Trophoblast cell (in vitro differentiated cells and primary cell): ENCODE measurements at regions not wholly inside any gene's neighbourhood (a gene's known extent, or its start where the extent isn't known, plus 50 kb on each side); places are given as distances from the start of the nearest gene placed in this dataset.

Experiments
- DNase-seq, 2 donors: peaks; one replicate each; pipeline ENCODE4 v3.0.0-alpha.2; 2016
- H2AFZ ChIP-seq: 2 replicates; pipeline ENCODE4 v1.6.1; 2013; ENCODE audit warnings: low read length, moderate library complexity, mild to moderate bottlenecking; ENCODE audit not compliant: insufficient read depth, poor library complexity
- H2AK5ac ChIP-seq: 2 replicates; pipeline ENCODE4 v1.6.1; 2013; ENCODE audit warnings: mild to moderate bottlenecking, low read length
- H2BK120ac ChIP-seq: 2 replicates; pipeline ENCODE4 v1.6.1; 2013; ENCODE audit warnings: low read length, mild to moderate bottlenecking, moderate library complexity; ENCODE audit not compliant: insufficient read depth, poor library complexity
- H2BK12ac ChIP-seq: 2 replicates; pipeline ENCODE4 v1.6.1; 2013; ENCODE audit warnings: mild to moderate bottlenecking, low read length, moderate library complexity
- H2BK5ac ChIP-seq: 2 replicates; pipeline ENCODE4 v1.6.1; 2013; ENCODE audit warnings: low read length, low read depth, moderate library complexity, mild to moderate bottlenecking; ENCODE audit not compliant: poor library complexity
- H3K14ac ChIP-seq: 2 replicates; pipeline ENCODE4 v1.6.1; 2013; ENCODE audit warnings: mild to moderate bottlenecking, low read length
- H3K18ac ChIP-seq: 2 replicates; pipeline ENCODE4 v1.6.1; 2013; ENCODE audit warnings: mild to moderate bottlenecking, low read length
- H3K23ac ChIP-seq: 2 replicates; pipeline ENCODE4 v1.6.1; 2013; ENCODE audit warnings: low read length
- H3K27ac ChIP-seq: 2 replicates; pipeline ENCODE4 v1.5.1; 2013; ENCODE audit warnings: low read depth, mild to moderate bottlenecking, inconsistent platforms, low read length, moderate library complexity
- H3K27me3 ChIP-seq: 2 replicates; pipeline ENCODE4 v1.6.1; 2013; ENCODE audit warnings: inconsistent platforms, mild to moderate bottlenecking, low read length, moderate library complexity; ENCODE audit not compliant: insufficient read depth
- H3K36me3 ChIP-seq, 2 experiments: 1 replicate in 1 of 2; 2 replicates in 1 of 2; pipeline ENCODE4 v1.6.1; 2013; ENCODE audit warnings: low read length in 2 of 2, mild to moderate bottlenecking in 2 of 2, moderate library complexity in 1 of 2; ENCODE audit not compliant: insufficient read depth in 2 of 2, control insufficient read depth in 1 of 2
- H3K4ac ChIP-seq: 2 replicates; pipeline ENCODE4 v1.6.1; 2013; ENCODE audit warnings: low read depth, mild to moderate bottlenecking, low read length, moderate library complexity
- H3K4me1 ChIP-seq, 2 experiments: 1 replicate in 1 of 2; 2 replicates in 1 of 2; pipeline ENCODE4 v1.6.1; 2013; ENCODE audit warnings: low read length in 2 of 2, mild to moderate bottlenecking in 2 of 2, moderate library complexity in 1 of 2; ENCODE audit not compliant: insufficient read depth in 2 of 2, control insufficient read depth in 1 of 2
- H3K4me2 ChIP-seq: 2 replicates; pipeline ENCODE4 v1.6.1; 2013; ENCODE audit warnings: inconsistent platforms, mild to moderate bottlenecking, low read length, moderate library complexity
- H3K4me3 ChIP-seq: 2 replicates; pipeline ENCODE4 v1.5.1; 2013; ENCODE audit warnings: mild to moderate bottlenecking, low read depth, low read length, inconsistent platforms
- H3K79me1 ChIP-seq: one replicate; pipeline ENCODE4 v1.6.1; 2013; ENCODE audit warnings: low read length
- H3K79me2 ChIP-seq: 2 replicates; pipeline ENCODE4 v1.6.1; 2013; ENCODE audit warnings: low read length, mild to moderate bottlenecking; ENCODE audit not compliant: control insufficient read depth, insufficient read depth, poor library complexity
- H3K9ac ChIP-seq: 2 replicates; pipeline ENCODE4 v1.6.1; 2013; ENCODE audit warnings: mild to moderate bottlenecking, low read length
- H3K9me3 ChIP-seq: 2 replicates; pipeline ENCODE4 v1.6.1; 2013; ENCODE audit warnings: low read depth, mild to moderate bottlenecking, control low read depth, inconsistent platforms, low read length; ENCODE audit not compliant: insufficient read depth
- H4K12ac ChIP-seq: 2 replicates; pipeline ENCODE4 v1.6.1; 2013; ENCODE audit warnings: low read depth, mild to moderate bottlenecking, low read length, moderate library complexity
- H4K8ac ChIP-seq: 2 replicates; pipeline ENCODE4 v1.6.1; 2013; ENCODE audit warnings: low read depth, mild to moderate bottlenecking, low read length, moderate library complexity
- H4K91ac ChIP-seq: one replicate; pipeline ENCODE4 v1.6.1; 2013; ENCODE audit warnings: low read depth, mild to moderate bottlenecking, low read length, moderate library complexity
- WGBS: extraction: QIAGEN DNeasy Blood & Tissue Kit; methylation state at CpG from one replicate; pipeline ENCODE4 v1.1.7; 2013; ENCODE audit warnings: missing lambda C conversion rate; ENCODE audit not compliant: insufficient read length, insufficient coverage; ENCODE audit errors: extremely low coverage; 5-methylcytosine and 5-hydroxymethylcytosine counted together

DNA sequence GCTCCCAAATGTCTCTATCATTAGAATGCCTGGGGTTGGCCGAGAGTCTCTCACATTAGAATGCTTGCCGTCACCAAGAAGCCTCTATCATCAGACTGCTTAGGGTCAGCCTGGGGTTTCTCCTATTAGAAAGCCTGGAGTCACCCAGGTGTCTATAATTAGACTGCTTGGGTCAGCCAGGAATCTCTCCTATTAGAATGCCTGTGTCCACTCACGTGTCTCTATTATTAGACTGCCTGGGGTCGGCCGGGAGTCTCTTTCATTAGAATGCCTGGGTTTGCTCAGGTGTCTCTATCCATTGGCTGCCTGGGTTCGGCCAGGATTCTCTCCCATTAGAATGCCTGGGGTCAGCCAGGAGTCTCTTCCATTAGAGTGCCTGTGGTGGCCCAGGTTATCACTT lies 1453.1 kb downstream of the UQCRFS1 start:
- no peak overlapping the region for H4K12ac ChIP-seq
- no peaks in the 10 kb centered on the region for H3K36me3 ChIP-seq
- H4K91ac ChIP-seq = no peak overlapping the region
- H2AFZ ChIP-seq = no peak overlapping the region
- H3K18ac ChIP-seq = no peak overlapping the region
- no peaks in the 10 kb centered on the region for H3K4me1 ChIP-seq
- H3K4me2 ChIP-seq = no peak overlapping the region
- no peaks in the 10 kb centered on the region for H3K79me2 ChIP-seq
- no peak overlapping the region for H2AK5ac ChIP-seq
- H3K79me1 ChIP-seq = no peaks in the 10 kb centered on the region
- no peak for DNase-seq
- H3K4me3 ChIP-seq = no peak overlapping the region
- no peak overlapping the region for H4K8ac ChIP-seq
- no peak overlapping the region for H3K9ac ChIP-seq
- no peak overlapping the region for H3K4ac ChIP-seq
- H2BK5ac ChIP-seq = no peak overlapping the region
- no CpG with 5 or more reads among the region's 6 CpGs for WGBS
- no peak overlapping the region for H3K27ac ChIP-seq
- no peak overlapping the region for H2BK120ac ChIP-seq
- H3K23ac ChIP-seq = no peak overlapping the region
- peaks cover 10% of the 10 kb centered on the region for H3K9me3 ChIP-seq
- no peak overlapping the region for H2BK12ac ChIP-seq
- no peaks in the 10 kb centered on the region for H3K27me3 ChIP-seq
- H3K14ac ChIP-seq = no peak overlapping the region

DNA sequence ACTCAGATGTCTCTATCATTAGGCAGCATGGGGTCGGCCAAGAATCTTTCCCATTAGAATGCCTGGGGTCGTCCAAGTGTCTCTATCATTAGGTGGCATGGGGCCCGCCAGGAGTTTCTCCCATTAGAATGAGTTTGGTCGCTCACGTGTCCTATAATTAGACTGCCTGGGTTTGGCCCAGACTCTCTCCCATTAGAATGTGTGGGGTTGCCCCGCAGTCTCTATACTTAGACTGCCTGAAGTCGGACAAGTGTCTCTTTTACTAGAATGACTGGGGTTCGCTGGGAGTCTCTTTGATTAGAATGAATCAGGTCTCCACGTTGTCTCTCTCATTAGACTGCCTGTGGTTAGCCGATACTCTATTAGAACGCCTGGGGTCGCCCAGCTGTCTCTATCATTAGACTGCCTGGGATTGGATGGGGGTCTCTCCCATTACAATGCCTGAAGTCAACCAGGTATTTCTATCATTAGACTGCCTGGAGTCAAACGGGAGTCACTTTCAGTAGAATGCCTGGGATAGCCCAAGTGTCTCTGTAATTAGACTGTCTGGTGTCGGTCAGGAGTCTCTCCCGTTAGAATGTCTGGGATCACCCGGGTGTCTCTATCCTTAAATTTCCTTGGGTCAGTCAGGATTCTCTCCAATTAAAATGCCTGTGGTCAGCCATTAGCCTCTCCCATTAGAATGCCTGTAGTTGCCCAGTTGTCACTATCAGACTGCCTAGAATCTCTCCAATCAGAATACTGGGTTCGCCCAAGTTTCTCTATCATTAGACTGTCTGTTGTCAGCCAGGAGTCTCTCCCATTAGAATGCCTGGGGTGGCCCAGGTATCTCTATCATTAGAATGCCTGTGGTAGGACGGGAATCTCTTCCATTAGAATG lies 1454.1 kb downstream of the UQCRFS1 start:
- H3K27me3 ChIP-seq = no peaks in the 10 kb centered on the region
- no peak for DNase-seq

DNA sequence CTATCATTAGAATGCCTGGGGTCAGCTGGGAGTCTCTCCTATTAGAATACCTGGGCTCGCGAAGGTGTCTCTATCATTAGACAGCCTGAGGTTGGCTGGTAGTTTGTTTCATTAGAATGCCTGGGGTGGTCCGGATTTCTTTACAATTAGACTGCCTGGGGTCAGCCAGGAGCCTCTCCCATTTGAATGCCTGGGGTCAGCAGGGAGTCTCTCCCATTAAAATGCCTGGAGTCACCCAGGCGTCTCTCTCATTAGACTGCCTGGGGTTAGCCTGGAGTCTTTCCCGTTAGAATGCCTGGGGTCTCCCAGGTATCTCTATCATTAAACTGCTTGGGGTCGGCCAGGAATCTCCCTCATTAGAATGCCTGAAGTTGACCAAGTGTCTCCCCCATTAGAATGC lies 1458.3 kb downstream of the UQCRFS1 start:
- Histone ChIP-seq H3K79me1 (no peaks in the 10 kb centered on the region), H3K9me3 (no peaks in the 10 kb centered on the region), H3K36me3 (no peaks in the 10 kb centered on the region), H3K4me3 (no peak overlapping the region), H2BK12ac (no peak overlapping the region), H2AK5ac (no peak overlapping the region), H3K18ac (no peak overlapping the region), H2AFZ (no peak overlapping the region), H2BK5ac (no peak overlapping the region), H3K23ac (no peak overlapping the region), H3K4ac (no peak overlapping the region), H3K79me2 (no peaks in the 10 kb centered on the region), H3K27ac (no peak overlapping the region), H3K4me1 (no peaks in the 10 kb centered on the region), H3K9ac (no peak overlapping the region), H3K14ac (no peak overlapping the region), H3K4me2 (no peak overlapping the region), H4K12ac (no peak overlapping the region), H2BK120ac (no peak overlapping the region), H4K91ac (no peak overlapping the region), H4K8ac (no peak overlapping the region), H3K27me3 (no peaks in the 10 kb centered on the region)
- no CpG with 5 or more reads among the region's 6 CpGs for WGBS
- no peak for DNase-seq

More for the DNA sequence above, 1454.1 kb downstream of the UQCRFS1 start:
- no peak overlapping the region for H2AFZ ChIP-seq
- H3K27ac ChIP-seq = no peak overlapping the region
- no peak overlapping the region for H3K4me3 ChIP-seq
- WGBS = no CpG with 5 or more reads among the region's 18 CpGs
- no peak overlapping the region for H4K12ac ChIP-seq
- no peak overlapping the region for H3K4ac ChIP-seq
- no peak overlapping the region for H2AK5ac ChIP-seq
- peaks cover 8% of the 10 kb centered on the region for H3K9me3 ChIP-seq
- H2BK5ac ChIP-seq = no peak overlapping the region
- no peaks in the 10 kb centered on the region for H3K36me3 ChIP-seq
- H3K4me2 ChIP-seq = no peak overlapping the region
- H3K14ac ChIP-seq = no peak overlapping the region
- H3K79me2 ChIP-seq = no peaks in the 10 kb centered on the region
- H3K23ac ChIP-seq = no peak overlapping the region
- no peak overlapping the region for H4K8ac ChIP-seq
- no peak overlapping the region for H2BK12ac ChIP-seq
- no peak overlapping the region for H4K91ac ChIP-seq
- H3K4me1 ChIP-seq = no peaks in the 10 kb centered on the region
- no peak overlapping the region for H3K18ac ChIP-seq
- H2BK120ac ChIP-seq = no peak overlapping the region
- H3K9ac ChIP-seq = no peak overlapping the region
- H3K79me1 ChIP-seq = no peaks in the 10 kb centered on the region

DNA sequence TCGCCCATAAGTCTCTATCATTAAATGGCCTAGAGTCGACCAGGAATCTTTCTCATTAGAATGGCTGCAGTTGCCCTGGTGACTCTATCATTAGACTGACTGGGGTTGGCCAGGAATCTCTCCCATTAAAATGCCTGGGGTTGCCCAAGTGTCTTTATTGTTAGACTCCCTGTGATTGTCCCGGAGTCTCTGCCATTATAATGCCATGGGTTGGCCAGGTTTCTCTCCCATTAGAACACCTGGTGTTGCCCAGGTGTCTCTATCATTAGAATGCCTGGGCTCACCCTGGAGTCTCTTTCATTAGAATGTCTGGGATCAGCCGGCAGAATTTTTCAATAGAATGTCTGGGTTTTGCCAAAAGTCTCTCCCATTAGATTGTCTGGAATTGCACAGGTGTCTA lies 1459.3 kb downstream of the UQCRFS1 start:
- Histone ChIP-seq H3K36me3 (no peaks in the 10 kb centered on the region), H3K79me1 (no peaks in the 10 kb centered on the region), H3K14ac (no peak overlapping the region), H3K4me1 (no peaks in the 10 kb centered on the region), H3K9ac (no peak overlapping the region), H4K8ac (no peak overlapping the region), H2AFZ (no peak overlapping the region), H4K91ac (no peak overlapping the region), H3K27me3 (no peaks in the 10 kb centered on the region), H3K9me3 (no peaks in the 10 kb centered on the region), H3K4ac (no peak overlapping the region), H3K4me2 (no peak overlapping the region), H3K23ac (no peak overlapping the region), H3K27ac (no peak overlapping the region), H3K79me2 (no peaks in the 10 kb centered on the region), H2AK5ac (no peak overlapping the region), H3K18ac (no peak overlapping the region), H4K12ac (no peak overlapping the region), H2BK5ac (no peak overlapping the region), H2BK12ac (no peak overlapping the region), H3K4me3 (no peak overlapping the region), H2BK120ac (no peak overlapping the region)
- no peak for DNase-seq
- WGBS = no CpG with 5 or more reads among the region's 4 CpGs
